Stimulated activated CD8-positive, alpha-beta memory T cell treated with anti-CD3 and anti-CD28 coated beads, Interleukin-4, amount 100 ng/mL, for 48 hours (primary cell): ENCODE measurements at regions not wholly inside any gene's neighbourhood (a gene's known extent, or its start where the extent isn't known, plus 50 kb on each side); places are given as distances from the start of the nearest gene placed in this dataset.

Source experiments
- DNase-seq: peaks from one replicate; pipeline ENCODE4 v3.0.0-alpha.2; 2020

DNA sequence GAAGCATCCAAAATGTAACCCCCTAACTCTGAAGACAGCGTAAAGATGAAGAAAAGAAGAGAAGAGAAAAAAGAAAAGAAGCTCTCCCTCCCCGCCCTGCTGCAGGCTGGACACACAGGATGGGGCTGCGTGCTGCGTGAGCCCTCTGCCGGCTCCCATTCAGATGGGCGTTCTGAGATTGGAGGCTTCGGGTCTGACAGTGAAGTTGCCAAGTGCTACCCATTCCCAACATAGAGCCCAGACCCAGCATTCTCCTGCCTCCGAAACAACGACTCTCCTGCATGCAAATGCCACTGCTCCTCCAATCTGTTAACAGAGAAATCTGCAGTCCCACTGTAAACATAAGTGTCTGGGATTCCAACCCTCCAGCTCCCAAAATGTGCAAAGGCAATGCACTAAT lies 234.9 kb downstream of the BCL11A start:
- no peak for DNase-seq

DNA sequence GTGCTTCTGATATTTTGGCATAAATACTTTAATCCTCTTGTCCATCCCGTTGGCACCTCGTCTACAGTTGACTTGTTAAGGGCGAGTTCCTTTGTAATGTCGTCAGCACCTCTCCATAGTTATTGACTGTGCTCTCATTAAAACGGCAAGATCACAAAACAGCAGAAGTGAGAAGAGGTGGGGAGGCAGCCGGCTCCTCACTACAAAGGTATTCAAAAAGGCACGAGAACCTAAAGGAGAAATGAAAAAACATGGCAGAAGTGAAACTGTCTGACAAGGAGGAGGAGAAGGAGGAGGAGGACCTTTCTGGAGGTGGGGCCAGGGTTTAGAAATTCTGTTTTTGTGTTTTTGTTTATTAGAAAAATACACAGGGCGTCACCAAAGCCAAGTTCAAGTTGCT lies 235.6 kb downstream of the BCL11A start:
- no peak for DNase-seq

DNA sequence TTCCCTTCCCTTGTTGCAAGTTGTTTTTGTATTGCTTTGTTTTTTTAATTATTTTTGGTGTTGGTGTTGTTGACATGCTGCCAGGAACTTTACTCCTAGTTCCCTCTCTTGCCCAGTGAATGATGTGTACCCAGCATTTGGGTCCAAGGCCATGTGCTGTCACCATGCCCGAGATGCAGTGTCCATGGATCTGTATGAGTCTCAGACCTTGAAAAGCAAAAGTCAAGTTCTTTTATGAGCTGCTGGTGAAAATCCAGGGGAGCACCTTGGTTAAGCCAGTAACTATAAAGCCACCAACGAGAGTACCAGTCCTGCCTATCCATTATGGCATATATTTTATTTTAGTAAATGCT lies 236.4 kb downstream of the BCL11A start:
- no peak for DNase-seq

DNA sequence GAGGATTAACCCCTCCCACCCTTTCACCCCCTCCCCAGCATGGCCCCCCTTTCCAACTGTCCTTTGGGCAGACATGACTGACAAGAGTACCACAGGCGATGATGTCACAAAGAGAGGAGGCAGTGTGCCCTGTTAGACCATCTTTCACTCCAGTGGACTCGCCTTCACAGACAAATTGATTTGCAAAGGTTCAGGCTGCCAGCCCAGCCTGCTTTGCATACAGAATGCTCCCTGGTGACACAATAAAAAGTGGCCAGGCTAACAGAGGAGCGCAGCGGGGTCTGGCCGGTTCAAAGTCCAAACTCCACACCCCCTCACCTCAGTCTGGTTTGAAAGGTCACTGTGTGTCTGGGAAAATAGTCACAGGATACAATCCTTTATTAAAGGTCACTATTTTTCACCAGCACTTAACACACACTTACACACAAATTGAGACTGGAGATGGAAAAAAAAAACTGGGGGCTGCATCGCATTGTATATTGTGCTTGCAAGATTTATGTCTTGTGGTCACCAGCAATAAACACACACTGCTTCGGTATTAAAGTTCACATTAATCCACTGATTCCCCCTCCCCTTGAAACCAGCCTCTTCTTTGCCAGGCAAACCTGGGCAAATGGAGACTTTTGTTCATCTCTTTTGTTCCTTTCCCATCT lies 236.9 kb downstream of the BCL11A start:
- DNase-seq, result no peak

DNA sequence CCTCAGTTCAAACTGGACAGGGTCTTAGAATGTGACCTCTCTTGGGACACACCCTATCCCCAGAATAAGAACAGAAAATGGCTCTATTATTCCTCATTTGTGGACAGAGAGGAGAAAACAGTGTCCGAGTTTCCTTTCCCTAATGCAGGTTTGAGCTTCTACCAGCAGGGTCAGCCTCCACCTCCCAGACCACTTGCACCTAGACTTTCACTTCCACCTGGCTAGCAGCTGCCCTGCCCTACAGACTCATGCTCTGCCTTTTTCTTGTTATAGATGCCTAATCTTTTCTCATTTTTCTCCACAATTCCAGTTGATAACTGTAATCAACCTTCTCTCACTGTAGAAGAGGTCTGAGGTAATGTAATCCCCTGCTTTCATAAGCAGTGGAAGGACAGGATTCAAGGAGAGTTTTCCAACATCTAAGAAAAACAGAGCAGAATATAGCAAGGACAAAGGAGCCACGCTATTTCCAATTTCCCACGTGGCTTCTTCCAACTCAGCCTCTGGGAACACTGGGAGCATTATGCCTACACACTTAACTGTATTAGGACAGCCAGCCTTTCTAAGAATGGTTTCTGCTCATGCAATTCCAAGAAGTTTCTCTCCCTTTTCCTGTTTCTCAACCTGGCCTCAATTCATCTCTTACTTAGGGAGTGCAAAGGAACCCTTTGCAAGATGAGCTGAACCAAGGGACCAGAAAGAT lies 239.8 kb downstream of the BCL11A start:
- DNase-seq, result no peak

DNA sequence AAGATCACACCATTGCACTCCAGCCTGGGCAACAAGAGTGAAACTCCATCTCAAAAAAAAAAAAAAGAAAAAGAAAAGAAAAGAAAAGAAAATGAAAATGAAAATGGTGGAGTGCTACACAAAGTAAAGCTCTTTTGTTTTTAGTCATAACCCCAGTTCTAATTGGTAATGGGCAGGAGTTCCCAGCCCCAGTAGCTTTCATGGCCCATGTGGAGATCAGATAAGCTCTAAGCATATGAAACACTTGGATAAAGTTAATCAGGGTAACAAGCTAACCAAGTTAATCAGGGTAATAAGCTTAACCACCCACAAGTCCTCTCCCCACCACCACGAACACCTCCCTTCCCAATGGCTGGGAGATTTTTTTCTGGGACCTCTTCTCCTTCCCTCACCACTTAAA lies 240.8 kb downstream of the BCL11A start:
- no peak for DNase-seq

DNA sequence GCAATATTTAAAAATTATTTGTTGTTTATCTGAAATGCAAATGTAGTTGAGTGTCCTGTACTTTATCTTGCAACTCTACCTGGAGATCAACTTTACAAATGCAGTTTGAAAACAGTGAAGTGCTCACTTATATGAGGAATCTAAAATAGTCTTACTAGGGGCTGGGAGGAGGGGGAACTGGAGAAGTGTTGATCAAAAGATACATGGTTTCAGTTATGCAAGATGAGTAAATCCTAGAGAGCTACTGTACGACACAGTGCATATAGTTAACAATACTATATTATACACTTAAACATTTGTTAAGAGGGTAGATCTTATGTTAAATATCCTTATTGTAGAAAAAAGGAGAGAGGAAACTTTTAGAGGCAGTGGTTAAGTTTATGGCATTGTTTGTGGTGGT lies 241.9 kb downstream of the BCL11A start:
- no peak for DNase-seq

DNA sequence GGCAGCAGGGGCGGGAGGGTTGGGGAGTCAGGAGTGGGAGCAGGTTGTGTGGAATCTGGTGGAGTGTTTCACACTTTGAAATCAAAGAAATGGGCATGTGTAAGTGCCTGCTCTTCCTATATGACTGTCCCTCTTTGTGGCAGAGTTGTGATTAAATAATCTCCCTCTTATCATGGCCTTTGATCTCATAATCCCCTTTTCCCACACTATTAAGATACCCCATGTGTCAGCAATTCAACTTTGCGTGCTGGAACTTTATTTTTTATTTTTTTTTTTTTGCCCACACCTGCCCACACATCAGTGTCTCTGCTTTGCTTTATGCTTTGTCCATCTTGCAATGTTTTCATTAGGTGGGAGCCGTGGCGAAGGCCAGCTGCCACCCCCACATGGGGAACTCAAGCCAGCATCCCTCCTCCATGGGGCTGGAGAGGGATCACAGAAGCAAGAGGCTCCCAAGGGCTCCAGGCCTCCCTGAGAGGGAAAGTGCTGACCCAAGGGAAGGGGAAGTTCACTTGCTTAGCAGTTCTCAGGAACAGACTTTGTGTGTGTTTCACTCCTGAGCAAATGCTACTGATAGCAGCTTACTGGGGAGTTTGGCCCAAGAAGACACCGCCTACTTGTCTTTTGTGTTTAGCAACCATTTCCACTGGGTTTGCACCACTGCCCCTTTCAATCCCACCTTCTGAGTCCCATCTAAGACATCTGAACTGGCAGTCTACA lies 243.4 kb downstream of the BCL11A start:
- no peak for DNase-seq

DNA sequence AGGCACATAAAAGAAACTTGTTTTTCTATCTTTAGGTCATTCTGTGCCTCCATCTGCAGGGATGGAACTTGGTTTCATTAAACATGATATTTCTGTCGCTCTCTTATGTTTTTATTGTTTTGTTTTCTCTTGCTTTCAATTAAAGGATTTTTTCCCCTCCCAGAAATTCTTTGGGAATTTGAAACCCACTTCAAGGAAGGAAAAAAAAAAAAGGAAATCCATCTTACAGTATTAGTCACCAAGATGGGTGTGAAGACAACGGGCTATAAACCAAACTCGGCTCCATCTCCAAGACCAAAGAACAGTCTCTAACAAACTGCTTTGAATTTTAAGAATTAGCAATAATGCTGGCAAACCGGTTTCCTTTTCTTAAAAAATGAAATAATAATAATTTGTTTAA lies 244.1 kb downstream of the BCL11A start:
- no peak for DNase-seq

DNA sequence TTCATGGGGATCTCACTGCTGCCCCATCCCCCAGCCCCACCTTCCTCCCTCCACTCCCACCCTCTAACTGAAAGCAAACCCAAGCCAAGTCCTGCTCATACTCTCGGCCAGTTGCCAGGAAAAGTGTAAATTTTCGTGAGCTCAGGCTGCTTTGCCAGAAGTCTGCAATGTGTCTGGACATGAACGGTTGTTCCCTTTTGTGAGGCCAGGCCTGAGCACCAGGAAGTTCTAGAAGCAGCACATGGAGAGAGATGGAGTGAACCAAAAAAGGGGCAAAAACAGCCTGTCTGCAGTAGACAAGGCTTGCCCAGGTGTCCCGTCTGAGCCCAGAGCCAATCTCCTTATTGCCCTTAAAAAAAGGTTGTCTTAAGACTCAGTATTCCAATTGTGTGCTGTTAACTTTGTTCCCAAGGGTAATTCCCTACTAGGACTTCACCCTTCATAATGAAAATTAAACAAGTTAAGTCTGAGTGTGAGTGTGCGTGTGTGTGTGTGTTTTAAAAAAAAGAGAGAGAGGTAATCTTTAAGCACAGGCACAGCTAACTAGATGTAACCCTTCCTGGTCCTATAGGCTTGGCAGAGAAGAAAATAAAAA lies 247.1 kb downstream of the BCL11A start:
- no peak for DNase-seq

DNA sequence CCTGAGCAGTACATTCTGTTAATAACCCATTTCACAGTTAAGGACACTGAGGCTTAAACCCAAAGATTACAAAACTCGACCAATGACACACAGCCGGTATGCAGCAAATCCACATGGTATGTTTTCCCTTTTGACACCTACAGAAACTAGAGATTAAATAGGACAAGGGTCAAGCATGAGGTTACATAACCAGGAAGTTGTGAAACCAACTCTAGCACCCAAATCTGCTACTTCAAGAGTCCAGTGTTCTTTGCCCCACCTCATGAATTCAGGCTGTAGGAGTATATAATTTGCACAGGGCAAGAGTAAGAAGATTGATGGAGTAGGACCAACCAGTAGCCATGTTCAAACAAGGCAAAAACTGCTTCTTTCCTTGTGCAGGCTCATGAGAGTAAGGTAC lies 249.8 kb downstream of the BCL11A start:
- DNase-seq, result no peak

DNA sequence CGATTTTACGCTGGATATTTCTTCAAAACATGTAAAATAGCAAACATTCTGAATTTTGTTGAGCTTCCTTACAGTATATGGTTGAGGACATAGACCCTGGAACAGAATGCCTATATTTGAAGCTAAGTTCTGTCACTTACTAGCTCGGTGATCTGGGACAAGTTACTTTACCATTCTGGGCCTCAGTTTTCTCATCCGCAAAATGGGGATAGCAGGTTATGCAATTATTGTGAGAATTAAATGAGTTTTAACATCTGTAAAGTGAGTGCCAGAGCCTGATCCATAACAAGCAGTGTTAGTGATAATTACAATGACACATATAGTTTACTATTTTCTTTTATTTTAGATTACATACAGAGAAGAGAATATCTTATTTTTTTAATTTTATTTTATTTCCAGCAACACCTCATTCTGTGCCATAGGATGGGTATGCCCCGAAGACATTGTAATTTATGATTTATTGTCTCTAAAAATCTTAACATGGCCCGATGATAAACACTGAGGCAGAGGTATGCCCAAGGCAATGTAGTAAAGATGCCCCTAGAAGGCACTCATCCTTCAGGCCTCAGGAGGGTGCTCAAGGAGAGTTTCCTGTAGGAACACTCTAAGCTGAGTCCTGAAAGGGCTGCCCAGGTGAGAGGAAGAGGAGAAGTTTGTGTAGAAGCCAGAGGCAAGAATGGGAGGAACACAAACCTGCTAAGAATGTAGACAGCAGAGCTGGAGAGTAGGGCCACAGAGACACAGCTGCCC lies 250.9 kb downstream of the BCL11A start:
- no peak for DNase-seq

DNA sequence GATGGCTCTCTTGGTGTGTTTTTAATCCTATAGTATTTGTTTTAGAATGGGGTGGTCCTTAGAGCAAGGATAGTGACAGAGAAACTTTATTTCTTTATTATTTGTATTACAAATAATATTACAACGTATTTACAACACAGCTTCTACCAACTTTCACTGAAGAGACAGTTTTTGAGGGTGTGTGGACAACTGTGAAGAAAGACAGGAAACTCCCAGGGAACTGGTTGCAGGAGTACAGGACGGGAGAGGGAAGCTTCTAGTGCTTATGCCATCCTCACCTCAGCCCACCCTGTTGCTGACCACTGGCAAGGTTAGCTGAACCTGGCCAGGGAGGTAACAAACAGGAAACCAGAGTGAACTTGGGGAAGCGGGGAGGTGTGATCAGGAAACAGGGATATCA lies 251.7 kb downstream of the BCL11A start:
- DNase-seq, result no peak

DNA sequence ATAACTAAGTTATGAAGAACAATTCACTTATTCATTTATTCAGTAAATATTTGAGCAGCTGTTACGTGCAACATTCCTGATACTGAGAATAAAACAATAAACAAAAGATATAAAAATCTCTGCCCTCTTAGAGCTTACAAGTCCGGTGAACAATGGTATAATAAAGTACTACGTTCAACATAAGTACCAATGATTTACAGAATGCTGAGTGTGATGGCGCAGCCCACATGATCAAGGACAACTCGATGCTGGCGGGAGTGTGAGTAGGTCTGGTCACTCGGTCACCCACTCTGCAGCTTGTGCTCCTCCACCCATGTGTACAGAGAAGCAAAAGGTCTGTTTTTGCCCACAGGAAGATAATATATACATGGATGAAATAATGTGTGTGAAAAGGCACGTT lies 254.3 kb downstream of the BCL11A start:
- no peak for DNase-seq

DNA sequence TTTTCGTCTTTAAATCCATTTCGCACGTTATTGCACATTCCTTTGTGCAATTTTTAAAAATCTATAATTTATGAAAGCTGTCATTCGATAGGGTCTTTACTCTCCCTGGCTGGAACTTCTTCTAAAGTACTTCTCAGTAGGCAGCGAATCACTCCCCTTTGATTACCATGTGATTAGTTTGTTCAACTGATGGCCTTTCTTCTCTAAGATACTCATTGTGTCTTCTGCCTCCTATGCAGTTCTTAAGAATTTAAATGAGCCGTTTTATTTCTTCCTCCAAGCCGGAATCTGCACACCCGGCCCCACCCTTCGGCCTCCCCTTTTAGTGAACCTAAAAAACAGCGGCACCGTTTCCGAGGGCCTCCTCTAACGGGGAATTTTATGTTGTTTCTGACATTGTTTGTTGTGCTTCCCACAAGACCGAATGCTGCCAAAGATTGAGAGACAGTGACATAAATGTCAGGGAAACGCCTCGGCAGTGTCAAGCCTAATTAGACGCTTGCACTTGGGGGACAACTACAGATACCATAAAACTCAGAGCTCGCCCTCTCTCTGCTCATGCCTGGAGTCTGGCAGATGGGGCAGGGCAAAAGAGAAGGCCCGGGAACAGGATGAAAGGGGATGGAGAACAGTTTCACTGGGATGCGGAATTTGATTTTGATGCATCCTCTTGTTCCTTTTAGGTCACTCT lies 255.3 kb downstream of the BCL11A start:
- DNase-seq, result no peak

DNA sequence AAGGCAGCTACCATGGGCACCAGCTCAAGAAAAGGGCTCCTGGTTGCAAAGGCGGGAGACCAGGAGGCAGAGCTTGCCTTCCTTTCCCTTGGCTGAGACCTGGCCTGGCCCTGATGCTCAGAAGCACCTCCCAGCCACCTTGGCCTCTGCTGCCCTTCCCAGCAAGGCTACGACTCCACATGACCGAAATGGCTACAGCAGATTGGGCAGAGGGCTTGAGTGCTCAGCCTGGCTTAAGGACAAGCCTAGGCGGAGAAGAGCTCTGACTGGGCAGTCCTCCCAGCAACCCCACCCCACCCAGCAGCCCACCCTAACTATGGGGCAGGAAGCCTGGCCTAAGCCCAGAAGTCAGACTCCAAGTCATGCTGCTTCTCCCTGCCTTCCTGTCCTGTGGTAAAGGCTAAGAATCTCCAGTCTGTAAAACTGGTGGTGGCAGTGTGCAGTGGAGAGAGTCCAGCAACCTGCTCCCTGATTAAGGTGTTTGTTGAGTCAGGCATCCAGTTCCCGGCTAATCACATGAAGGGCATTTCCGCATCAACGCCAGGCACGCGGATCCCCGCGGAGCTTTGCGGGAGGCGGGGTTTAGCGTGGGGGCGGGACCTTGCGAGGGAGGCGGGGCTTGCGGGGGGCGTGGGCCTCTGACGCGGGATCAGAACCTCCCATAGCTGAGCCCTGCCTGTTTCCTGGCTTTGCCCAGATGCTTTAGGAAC lies 256.0 kb downstream of the BCL11A start:
- peak; percentile 24 for DNase-seq

DNA sequence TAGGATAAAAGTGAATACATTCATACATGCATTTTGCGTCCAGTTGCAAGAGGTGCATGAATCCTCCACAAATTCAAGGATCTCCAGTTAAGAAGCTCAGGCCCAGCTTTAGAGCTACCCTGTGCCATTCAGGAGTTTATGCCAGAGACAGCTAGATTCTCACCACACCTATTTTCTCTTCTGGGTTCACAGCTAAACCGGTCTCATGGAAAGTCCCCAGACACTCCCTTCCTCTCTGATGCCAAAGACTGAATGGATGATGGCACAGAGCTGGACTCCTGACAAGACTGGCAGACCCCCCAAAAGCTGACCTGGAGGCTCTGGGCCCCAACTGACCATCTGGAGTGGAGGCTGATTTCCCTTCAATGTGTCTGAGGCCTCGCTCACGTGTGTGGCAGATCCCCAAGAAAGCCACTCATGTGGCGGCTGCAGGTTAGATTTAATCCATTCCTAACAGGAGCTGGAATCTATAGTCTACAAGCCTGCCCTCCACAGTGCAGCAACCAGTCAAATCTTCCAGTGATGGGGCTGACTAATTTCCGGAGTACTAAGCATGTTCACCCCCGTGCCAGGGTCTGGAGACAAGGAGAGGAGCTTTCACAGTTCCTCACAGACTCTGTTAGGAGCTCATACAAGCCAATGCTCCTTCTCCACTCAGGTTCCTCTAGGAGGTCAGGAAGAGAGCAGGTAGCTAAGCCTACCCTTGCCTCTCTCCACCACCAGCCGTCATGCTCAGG lies 257.1 kb downstream of the BCL11A start:
- no peak for DNase-seq

DNA sequence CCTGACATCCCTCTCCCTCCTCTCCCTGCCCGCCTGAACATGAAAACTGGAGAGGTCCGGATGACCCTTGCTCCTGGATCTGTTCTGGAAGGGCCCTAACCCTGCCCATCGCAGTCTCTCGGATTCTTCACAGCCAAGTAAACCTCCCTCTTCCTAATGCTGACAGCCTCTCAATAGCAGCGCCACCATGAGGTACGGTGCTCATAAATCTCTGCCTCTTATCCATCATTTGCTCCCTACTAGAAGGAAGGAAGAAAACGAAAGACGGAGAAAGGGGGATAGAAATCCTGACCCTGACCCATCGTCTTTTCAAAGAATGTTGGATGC lies 257.9 kb downstream of the BCL11A start:
- no peak for DNase-seq

DNA sequence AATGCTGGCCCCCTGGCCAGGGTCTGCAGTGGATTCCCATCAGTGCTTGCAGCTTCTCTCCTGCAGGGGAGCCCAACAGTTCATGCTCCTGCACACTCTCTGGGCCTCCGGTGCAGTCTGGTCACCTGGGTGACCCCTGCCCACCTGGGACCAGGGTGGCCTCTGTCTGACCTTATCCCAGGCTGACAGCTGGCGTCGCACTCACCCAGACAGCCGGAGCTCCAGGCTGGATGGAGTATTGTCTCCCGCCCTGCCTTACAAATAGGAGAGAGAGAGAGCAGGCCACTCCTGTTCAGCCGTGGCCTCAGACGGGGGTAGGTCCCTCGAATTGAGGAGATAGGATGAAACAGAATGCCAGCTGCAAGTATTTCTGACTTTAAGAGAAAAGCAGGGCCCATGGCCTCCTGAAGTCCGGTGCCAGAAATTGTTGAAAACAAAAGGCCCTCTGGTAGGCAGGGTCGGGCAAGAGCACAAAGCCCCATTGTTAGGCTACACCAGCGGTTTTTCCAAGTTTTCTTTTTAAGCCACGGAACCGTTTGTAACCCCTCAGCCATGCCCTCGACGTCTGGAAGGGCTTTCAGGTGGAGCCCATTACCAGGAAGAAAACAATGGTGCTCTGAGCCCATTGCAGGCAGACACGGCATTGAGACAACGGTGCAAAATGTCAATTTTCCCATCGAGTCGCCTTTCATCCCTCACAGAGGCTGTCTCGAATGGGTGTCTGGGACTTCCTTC lies 258.4 kb downstream of the BCL11A start:
- DNase-seq, result no peak

DNA sequence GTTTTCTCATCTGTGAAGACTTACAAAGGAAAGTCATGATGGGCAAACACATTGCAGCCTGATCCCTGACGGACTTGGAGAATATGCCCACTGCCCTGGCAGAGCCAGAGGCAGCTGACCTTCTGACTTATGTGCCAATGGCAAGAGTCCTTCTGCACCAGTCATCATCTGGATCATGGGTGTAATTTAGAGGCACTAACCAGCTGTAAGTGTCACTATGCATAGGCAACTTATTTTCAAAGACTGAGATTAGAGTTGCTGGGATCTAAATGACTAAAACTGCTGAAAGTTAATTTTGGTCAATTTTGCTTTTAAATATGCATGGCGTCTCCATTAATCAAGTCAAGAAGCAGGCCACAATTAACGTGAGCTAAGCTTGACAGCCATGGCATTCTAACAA lies 261.2 kb downstream of the BCL11A start:
- no peak for DNase-seq

DNA sequence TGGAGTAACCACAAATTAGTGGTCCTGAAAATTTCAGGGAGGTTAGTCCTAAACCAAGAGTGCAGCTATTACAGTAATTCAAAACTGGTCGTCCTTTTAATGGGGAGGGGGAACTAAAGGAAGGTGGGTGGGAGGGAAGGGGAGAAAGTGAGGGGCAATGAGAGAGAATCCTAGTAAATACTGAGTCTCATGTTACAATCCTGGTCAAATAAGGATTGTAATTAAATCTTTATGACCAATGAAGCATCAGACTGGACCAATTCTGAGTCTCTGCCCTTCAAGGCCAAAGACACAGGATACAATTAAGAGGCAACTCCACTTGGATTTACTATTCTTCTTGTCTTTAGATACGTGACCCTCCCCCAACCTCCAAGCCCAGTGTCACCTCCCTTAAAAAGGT lies 262.9 kb downstream of the BCL11A start:
- DNase-seq, result no peak
